ENCODE measurements at regions not wholly inside any gene's neighbourhood (a gene's known extent, or its start where the extent isn't known, plus 50 kb on each side); places are given as distances from the start of the nearest gene placed in this dataset.

- H3K27me3 ChIP-seq (replicated peaks in 1 of 2; ENCODE audit: control insufficient read depth in 2 of 2, insufficient read depth in 2 of 2, low read length in 1 of 2): no peaks in the 10 kb centered on the region
- ATAC-seq (no peak), DNase-seq (ENCODE audit: low read depth, low spot score) (no peak), FAIRE-seq (no peak)
- no TSS peak for BruUV-seq (replicated peaks)
- H3K36me3 ChIP-seq (ENCODE audit: control insufficient read depth in 2 of 2, insufficient read depth in 2 of 2, low read length in 1 of 2): no peaks in the 10 kb centered on the region
- in situ Hi-C loops (cut with MboI): no loop called here
- H4K20me1 ChIP-seq (ENCODE audit: control insufficient read depth, insufficient read depth): no peaks in the 10 kb centered on the region
- no peaks in the 10 kb centered on the region for H3K79me2 ChIP-seq (ENCODE audit: control insufficient read depth, insufficient read depth, low read length)
- H3K4me1 ChIP-seq (ENCODE audit: control insufficient read depth, insufficient read depth, low read length): no peaks in the 10 kb centered on the region
- H3K9ac ChIP-seq (ENCODE audit: control insufficient read depth, insufficient read depth, low read length): no peak overlapping the region
- no peak for TF ChIP-seq EP300 (IDR thresholded peaks at IDR 0.05; ENCODE audit: borderline replicate concordance in 1 of 2, control insufficient read depth in 1 of 2, low read depth in 2 of 2, low read length in 2 of 2)
- no peak for TF ChIP-seq SMAD1 (IDR thresholded peaks at IDR 0.05; ENCODE audit: low read depth, partially characterized antibody)
- no peak for TF ChIP-seq ZBTB33 (IDR thresholded peaks at IDR 0.05)
- no peak for TF ChIP-seq JUNB (IDR thresholded peaks at IDR 0.05)
- no peak for TF ChIP-seq SIX5 (IDR thresholded peaks at IDR 0.05; ENCODE audit: low read depth, low read length, severe bottlenecking)
- no peak for TF ChIP-seq POLR2AphosphoS5 (IDR thresholded peaks at IDR 0.05; ENCODE audit: low read length)
- TF ChIP-seq NFYB (IDR thresholded peaks at IDR 0.05; ENCODE audit: insufficient read depth, low read depth, low read length): no peak
- no peak for TF ChIP-seq ZBTB11 (CRISPR knock-in tag; IDR thresholded peaks at IDR 0.05)
- no peak for TF ChIP-seq RELA (IDR thresholded peaks at IDR 0.05; ENCODE audit: borderline replicate concordance, partially characterized antibody)
- TF ChIP-seq NFYA (IDR thresholded peaks at IDR 0.05; ENCODE audit: borderline replicate concordance, low read depth, low read length): no peak
- no peak for TF ChIP-seq LARP7 (IDR thresholded peaks at IDR 0.05)
- no peak for TF ChIP-seq ZNF24 (IDR thresholded peaks at IDR 0.05)
- TF ChIP-seq RELB (IDR thresholded peaks at IDR 0.05; ENCODE audit: low read depth): no peak
- no peak for TF ChIP-seq EED (IDR thresholded peaks at IDR 0.05; ENCODE audit: low read depth)
- H3K4me2 ChIP-seq (ENCODE audit: control insufficient read depth, insufficient read depth): no peak overlapping the region
- H3K4me3 ChIP-seq: no peak overlapping the region
- H2AFZ ChIP-seq (ENCODE audit: control insufficient read depth, low read depth, low read length): no peak overlapping the region
- ChIA-PET POLR2A (no interaction called here), CTCF (no interaction called here), SMC1A (ENCODE audit: uncharacterized antibody, unreplicated experiment) (interaction anchor here (0.6 to 1.1 kb wide), 2 partner anchors 97 to 862 kb away, joined by 3 read pairs; no protein-coding TSS in a partner anchor), RAD21 (ENCODE audit: unreplicated experiment) (no interaction called here)
- H3K27ac ChIP-seq (ENCODE audit: control insufficient read depth, insufficient read depth): no peak overlapping the region
- intact Hi-C loops (cut with micrococcal nuclease; ENCODE audit: unreplicated experiment): no loop called here
- H3K9me3 ChIP-seq (replicated peaks; ENCODE audit: control insufficient read depth, insufficient read depth, low read length): no peaks in the 10 kb centered on the region
Measured at GRCh38 chr13:58399263-58399662, 767.7 kb downstream of the PCDH17 start.
